Hippocampal formation (tissue), 2 donors: ENCODE measurements at regions not wholly inside any gene's neighbourhood (a gene's known extent, or its start where the extent isn't known, plus 50 kb on each side); places are given as distances from the start of the nearest gene placed in this dataset.
"Not testable (repeated sequence)": the region's sequence is repeated elsewhere in the genome, so short reads cannot be mapped to it uniquely, and the experiment has no call there.

ENCODE experiments used
- DNase-seq, 2 donors: peaks; one replicate each; lab custom pipeline; 2025; lab: John Stamatoyannopoulos, UW

- DNase-seq = peak in 1 of 2 donors; percentile 25
Measured at GRCh38 chr17:77821114-77821513, 137.4 kb upstream of the TNRC6C start.

DNA sequence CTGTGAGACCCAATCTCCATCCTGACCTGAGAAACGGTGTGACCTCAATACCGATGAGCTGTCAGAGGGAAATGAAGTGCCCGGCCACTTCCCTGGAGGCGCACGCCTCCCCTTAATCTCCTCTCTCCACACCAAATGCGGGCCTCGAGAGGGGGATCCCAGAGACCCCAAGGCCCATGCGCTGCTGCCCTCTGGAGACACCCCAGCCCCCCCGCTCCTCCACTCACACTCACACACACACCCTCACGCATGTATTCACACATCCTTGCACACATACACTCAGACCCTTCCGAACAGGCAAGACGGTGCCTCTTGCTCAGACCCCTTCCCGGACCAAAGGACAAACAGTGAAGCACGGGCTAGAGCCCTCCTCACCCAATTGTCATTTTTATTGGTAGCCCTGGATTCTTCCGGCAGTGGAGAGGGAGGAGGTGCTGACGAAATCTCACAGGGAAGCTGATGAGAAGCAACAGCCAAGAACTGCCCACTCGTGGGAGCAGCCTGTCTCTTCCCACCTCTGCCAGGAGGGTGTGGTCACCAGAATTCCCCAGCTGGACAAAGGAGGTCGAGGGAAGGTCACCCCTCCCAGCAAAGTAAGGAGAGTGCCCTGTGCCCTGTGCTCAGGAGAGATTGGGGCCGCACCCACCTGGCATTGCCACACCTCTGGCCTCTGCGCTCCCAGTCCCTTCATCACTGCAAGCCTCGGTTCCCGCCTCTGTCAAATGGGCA, 136.0 kb upstream of the TNRC6C start:
- no peak for DNase-seq

GRCh38 chr17:77824102-77824779, 134.3 kb upstream of the TNRC6C start:
- DNase-seq = no peak

DNA sequence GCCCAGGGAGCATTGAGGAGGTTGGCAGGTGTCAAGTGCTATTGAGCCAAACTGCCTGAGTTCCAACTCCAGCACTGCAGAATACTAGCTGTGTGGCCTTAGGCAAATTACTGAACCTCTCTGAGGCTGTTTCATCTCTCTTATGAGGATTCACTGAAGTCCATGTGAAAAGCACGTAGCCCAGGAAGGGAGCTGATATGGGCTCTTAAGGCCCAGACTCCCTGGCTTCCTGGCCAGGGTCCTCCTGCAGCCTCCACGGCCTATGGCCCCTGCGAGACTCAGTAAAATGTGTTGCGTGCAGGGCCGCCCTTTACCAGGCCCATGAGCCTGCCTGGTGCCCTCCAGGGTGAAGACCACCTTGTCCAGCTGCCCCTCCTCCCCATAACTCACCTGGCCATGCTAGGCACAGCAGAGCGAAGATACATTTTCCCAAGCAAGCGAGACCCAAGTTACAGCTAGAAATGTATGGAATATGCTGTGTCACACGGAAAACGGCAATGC, 133.7 kb upstream of the TNRC6C start:
- no peak for DNase-seq

- no peak for DNase-seq
Measured at GRCh38 chr17:77825621-77826020, 132.9 kb upstream of the TNRC6C start.

DNA sequence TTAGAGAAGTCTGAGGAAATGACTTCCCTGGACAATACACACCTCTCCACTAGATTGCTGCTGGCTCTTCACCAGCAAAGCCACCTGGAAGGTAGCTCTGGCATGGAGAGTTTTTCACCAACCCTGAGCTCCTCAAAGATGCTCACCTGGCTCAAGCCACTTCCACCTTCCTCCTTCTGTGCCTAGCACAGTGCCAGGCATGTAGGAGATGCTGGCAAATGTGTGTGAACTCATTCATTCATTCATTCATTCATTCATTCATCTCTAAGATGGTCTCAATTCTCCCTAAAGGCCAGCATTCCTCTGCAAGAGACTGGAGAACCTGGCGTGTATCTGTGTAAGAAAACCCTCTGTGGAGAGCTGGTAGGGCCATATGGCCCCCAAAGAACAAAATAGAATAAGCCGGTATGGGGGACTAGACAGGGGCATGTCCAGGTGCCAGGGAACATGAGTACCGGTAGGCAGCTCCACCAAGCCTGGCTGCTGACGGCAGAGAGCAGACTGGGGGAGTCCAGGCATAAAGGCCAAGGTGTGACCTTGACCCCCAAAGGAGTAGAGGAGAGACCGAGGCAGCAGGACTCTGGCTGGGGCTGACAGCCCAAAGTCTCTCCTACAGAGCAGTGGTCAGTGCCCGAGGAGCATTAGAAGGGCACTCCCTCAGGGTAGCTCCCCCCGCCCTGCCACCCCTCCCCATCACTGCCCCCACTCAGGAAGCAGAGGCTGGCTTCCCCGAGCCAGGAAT, 132.2 kb upstream of the TNRC6C start:
- no peak for DNase-seq

GRCh38 chr17:77827039-77827438, 131.5 kb upstream of the TNRC6C start:
- no peak for DNase-seq

GRCh38 chr17:77827511-77827910, 131.0 kb upstream of the TNRC6C start:
- DNase-seq = no peak

GRCh38 chr17:77828749-77829539, 129.6 kb upstream of the TNRC6C start:
- DNase-seq = no peak

DNA sequence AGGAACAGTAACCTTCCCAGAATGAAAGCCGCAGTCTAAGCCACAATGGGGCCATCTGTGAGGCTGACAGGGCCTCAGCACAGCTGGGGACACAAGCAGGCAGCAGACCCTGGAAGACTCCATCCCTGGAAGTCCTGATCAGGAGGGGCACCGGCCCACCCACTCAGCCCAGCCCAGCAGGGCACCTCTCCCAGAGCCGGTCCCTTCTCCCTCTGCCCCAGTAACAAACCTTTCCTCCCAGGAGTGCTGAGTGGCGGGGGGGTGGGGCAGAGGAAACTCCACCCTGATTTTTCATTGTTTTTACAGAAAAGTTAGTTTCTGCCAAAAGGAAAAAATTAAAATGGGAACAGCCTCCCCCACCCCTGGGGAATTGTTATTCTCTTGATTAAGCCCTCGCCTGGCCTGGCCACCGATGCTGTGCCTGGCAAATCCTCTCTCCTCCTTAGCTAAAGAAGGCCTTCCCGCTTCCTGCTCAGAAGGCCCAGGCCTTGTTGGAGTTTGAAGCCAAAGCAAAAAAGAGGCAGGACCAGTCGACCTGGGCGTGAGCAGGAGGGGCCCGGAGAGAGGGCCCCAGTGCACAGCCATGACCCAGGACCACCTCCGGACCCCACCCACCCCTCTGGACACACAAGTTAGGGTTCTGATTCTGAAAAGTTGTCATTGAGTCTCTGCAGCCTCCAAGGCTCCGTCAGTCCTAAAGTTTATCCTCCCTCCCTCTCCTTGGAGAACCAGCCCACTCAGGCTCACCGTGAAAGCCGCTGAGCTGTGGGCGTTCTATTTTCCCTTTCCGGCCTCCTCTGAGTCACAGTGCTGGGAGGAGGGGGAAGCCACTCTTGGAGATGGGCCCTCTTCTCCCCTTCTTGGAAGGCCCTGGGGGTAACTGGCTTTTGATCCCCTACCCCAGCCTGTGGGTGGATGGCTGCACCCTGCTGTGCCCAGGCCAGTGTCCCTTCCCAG, 128.4 kb upstream of the TNRC6C start:
- no peak for DNase-seq

DNA sequence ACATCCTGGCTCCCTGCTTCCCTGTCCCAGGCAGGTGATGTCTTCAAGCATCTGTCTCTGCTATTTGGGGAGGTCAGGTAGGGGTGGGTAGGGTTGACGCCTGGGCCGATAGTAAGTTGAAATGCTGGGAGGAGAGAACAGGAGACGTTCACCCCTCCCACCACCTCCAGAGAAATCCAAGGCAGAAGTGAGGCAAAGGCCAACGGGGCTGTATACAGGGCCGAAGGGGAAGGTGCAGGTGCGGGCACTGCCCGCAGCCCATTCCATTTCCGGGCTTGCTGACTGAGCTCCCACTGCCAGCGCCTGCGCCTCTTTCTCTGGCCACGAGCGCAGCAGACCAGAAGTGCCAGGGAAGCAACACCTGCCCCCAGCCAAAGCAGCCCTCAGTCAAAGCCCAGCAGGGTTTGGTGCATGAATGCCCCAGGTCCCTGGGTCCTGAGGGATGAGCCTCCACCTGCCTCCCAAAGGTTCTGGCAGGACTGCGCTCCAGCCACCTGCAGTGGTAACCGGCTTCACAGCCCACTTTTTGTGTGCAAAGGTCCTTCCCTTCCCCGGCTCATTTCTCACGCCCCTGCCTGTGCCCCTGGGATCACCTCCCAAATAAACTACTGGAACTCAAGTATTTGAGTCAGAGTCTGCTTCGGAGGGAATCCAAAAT, 127.6 kb upstream of the TNRC6C start:
- no peak for DNase-seq

GRCh38 chr17:77831474-77832179, 126.9 kb upstream of the TNRC6C start:
- DNase-seq = no peak

- DNase-seq = no peak
Measured at GRCh38 chr17:77832180-77832560, 126.3 kb upstream of the TNRC6C start.

DNA sequence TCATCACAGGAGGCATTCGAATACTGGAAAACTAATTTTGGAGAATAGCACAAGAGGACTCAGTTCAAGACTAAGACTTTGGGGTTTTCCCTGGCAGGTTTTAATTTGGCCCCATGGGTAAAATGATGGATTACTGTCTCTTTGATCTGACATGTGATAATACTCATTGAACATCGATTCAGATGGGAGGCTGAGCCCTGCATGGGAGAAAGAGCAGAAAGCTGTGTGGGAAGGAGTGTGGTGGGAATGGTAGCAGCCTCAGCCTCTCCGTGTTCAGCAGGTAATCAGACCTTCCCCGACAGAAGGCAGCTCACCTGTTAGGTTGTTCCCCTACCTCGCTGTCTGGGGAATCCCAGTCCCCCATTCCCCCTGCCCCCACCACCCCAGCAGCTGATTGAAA, 124.7 kb upstream of the TNRC6C start:
- no peak for DNase-seq

DNA sequence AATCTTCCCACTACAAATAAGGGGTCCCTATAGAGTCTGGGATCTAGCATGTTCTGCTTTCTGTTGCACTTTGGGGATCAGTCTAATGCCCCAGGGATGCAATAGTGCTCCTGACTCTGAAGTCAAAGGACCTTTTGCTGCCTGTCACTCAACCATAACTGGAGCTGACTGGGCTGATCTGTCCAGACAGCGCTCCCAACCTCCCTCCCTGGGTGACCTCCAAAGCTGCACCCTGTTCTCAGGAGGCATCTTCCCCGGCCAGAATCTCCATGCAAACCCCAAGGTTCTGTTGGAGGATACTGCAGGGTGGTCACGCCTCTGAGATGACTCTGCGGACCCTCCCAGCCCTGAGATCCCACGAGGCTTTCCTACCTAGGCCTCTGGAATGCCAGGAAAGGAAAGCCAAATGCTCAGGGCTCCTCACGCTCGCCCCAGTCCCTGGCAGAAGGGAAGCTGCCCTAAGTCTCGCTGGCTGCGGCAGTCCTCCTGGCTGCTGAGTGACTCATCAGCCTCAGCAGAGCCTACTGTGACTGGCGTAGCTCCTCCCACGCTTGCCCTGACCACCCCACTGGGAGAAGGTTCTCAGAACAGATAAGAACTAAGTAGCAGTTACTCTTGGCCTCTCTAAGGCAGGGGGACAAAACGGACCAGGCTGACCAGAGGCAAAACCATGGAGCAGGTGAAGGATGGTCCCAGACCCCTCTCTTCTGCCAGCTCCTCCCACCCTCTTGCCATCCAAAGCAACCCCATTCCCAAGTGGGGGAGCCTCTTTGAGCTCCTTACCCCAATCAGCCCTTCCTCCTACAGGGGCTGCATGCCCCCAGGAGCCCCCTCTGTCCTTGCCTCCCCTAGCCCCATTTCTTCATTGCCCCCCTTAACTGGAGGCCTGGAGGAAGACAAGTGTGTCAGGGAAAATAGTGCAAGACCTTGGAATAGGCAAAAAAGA, 124.1 kb upstream of the TNRC6C start:
- no peak for DNase-seq

DNA sequence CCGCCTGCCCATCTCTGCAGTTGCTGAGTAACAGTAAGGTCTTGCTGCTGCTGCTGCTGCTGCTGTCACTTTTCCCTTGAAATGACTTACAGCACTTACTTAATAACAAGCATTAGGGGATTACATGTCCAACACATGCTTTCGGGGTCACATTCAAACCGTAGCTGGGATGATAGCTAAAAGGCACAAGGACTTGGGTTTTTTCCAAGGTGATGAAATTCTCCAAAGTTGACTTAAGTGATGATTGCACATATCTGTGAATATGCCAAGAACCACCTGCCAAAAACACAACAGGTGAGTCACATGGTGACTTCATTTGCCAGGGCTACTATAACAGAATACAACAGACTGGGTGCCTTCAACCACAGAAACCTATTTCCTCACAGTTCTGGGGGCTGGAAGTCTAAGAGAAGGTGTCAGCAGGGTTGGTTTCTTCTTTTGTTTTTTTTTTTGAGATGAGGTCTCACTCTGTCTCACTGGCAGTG, 121.9 kb upstream of the TNRC6C start:
- no peak for DNase-seq

- not testable (repeated sequence) for DNase-seq
Measured at GRCh38 chr17:77837072-77837471, 121.4 kb upstream of the TNRC6C start.

DNA sequence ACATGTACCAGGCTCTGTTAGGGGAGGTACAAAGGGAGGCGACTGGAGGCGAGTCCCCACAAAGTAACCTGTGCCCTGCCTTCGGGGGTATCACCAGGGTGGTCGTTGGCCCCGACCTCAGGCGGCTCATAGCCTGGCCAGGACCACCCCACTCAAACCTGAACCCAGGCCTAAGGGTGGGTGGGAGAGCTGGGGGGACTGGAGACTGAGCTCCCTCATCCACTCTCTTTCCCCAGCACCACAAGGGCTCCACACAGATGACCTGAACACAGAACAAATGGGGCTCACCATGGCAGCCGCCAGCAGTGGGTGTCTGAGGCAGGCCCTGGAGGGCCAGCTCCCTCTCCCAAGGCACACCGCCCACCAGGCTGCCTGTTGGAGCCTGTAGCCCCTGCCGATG, 120.6 kb upstream of the TNRC6C start:
- no peak for DNase-seq
